HG03520 (cell line): ENCODE measurements at regions not wholly inside any gene's neighbourhood (a gene's known extent, or its start where the extent isn't known, plus 50 kb on each side); places are given as distances from the start of the nearest gene placed in this dataset.

ENCODE experiments used
- ATAC-seq: cut with Tn5 transposase; IDR thresholded peaks from one replicate; pipeline ENCODE4 v1.9.1; 2021; ENCODE audit warnings: mild to moderate bottlenecking, moderate library complexity; ENCODE audit not compliant: unreplicated experiment

- no peak for ATAC-seq
Observed at GRCh38 chr1:181383695-181384094, 99.6 kb upstream of the CACNA1E start.

GRCh38 chr1:181386340-181386739 is 97.0 kb upstream of the CACNA1E start:
- ATAC-seq, result no peak

DNA sequence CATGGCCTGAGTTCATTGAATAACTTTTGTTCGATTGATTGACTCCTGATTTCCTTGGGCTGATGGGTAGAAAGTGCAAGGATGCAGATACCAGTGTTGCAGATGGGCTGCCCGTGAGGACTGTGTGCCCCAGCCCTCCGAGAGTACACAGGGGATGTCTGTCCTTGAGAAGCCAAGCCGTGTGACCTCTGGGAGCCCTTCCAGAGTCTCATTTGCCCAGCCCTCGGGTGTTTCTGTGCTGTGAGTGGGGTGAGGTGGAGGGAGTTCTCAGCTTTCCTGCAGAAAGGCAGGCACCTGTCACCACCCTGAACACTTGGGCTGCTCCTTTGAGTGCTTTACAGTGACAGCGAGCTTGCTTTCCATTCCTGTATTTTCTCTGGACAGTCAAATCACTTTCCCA is 96.4 kb upstream of the CACNA1E start:
- no peak for ATAC-seq

DNA sequence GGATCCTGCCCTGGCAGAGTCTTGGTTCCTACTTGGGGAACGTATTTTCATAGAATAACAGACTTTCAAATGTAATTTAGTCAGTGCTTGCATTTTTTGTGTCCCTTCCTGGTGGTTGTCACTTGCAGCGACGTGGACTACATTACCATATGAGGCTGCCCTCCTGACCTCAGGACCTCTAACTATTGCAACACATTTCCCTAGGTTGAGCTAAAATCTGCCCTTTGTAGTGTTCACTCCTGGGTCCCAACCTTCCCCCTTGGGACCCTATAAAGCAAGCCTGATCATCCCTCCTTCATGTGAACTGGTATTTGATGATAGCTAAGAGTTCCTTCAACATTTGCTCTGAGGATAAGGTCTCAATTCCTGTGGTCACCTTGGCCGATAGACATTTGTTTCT is 95.6 kb upstream of the CACNA1E start:
- no peak for ATAC-seq

GRCh38 chr1:181390410-181391077 is 92.8 kb upstream of the CACNA1E start:
- ATAC-seq, result no peak

DNA sequence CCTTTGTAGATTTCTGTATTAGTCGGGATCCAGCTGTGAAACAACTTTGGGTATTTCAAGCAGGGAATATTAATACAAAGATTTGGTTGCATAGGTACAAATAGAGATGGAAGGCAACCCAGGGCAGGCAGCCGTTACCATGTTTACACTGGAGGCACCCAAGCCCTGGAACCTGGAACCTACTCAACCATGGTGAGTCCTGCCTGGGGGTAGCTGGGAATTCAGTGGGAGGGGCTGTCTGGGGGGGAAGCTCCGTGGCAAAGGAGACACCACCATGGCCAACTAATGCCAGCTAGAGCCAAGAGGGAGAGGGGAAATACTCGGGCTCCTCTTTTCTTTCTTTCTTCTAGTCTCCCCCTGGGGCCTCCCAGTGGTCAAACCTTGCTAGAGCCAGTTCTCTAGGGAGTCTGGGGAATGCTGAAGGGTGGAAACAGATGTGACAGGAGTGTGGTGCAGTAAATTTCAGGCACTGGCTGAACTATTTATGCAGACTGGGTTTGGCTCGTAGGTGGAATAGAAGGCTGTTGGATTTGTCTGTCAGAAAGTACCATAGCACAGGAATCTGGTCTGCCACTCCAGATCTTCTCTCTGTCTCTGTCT is 91.9 kb upstream of the CACNA1E start:
- no peak for ATAC-seq

DNA sequence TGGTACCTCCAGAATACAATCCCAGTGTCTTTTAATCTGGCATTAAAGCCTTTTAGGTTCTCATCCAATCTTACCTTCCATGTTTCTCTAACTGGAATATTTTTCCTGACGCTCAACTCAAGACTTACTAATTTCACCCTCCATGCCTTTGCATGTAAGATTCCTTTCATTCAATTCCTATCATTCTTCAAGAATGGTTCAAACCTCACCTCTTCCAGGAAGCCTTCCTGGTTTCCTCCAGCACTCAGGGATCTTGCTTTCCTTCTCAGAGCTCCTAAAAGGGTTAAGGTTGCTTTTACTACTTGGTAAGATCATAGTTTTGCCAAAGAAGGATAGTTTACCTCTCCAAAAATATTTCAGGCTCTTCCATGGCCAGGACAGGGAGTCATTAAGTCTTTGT is 91.2 kb upstream of the CACNA1E start:
- ATAC-seq, result no peak

- no peak for ATAC-seq
Observed at GRCh38 chr1:181392613-181393220, 90.6 kb upstream of the CACNA1E start.

DNA sequence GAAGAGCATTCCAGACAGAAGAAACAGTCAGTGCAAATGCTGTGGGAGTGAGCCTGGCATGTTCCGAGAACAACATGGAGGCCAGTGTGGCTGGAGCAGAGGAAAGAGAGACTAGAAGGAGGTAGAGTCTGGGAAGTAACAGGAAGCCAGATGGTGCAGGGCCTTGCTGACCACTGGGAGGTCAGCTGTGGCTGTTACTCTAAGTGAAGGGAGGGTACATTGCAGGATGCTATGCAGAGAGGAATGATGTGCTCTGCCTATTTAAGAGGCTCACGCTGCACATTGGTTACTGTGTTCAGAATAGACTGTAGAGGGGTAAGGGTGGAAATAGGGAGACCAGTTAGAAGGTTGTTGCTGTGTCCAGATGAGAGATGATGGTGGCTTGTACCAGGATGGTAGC is 88.6 kb upstream of the CACNA1E start:
- no peak for ATAC-seq

GRCh38 chr1:181396171-181396670 is 87.1 kb upstream of the CACNA1E start:
- no peak for ATAC-seq

DNA sequence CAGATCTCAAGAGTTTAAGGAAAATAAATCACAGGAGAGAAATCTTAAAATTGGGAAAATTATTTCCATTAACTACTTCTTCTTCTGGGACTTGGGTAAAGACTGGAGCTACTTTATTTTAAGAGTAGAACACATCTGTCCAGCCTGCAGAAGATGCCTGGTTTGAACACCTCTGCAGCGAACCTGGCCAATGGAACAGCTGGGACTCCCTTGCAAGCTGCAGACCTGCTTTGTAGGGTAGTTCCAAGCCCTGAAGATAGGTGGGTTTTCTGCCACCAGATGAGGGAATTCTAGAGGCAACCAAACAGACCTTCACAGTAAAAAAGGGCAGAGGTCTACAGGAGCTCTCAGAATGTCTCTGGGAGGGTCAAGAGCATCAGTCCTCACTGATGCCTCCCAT is 86.5 kb upstream of the CACNA1E start:
- ATAC-seq, result no peak

GRCh38 chr1:181397845-181398244 is 85.5 kb upstream of the CACNA1E start:
- ATAC-seq, result peak; percentile 62

DNA sequence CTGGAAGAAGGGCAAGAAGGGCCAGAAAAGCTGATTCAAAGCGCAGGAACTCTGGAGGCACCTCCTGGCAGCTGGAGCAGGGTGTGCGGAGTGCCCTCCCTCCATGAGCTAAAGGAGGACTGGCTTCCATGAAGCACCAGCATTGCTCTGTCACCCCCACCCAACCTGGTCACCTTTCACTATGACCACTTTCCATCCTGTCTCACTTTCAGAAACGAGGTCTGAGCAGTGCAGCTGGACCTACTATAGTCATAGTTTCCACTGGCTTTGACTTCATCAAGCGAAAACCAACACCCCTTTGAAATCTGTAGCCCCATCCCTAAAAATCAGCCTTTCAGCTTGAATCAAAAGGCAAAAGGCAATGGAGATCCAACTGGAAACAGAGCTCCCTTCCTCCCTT is 84.8 kb upstream of the CACNA1E start:
- ATAC-seq, result peak; percentile 85

DNA sequence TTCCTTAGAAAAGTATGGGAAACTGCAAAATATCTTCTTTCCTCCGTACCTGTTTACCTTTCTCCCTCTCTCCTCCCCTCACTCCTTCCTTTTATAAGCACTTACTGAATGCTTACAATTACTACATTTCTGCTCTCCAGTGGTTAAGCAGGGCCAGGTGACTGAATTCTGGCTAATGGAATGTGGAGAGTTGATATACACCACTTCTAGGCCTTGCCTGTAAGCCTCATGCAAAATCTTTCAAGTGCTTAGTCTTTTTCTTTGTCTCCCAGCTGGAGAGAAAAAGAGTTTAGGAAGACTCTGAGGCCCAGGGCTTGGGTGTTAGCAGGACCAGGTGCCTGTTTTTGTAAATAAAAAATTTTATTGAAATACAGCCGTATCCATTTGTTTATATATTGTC is 77.7 kb upstream of the CACNA1E start:
- ATAC-seq, result no peak

- ATAC-seq, result no peak
Observed at GRCh38 chr1:181406989-181407388, 76.3 kb upstream of the CACNA1E start.

GRCh38 chr1:181409981-181410380 is 73.3 kb upstream of the CACNA1E start:
- ATAC-seq, result no peak

GRCh38 chr1:181412746-181413145 is 70.6 kb upstream of the CACNA1E start:
- no peak for ATAC-seq

DNA sequence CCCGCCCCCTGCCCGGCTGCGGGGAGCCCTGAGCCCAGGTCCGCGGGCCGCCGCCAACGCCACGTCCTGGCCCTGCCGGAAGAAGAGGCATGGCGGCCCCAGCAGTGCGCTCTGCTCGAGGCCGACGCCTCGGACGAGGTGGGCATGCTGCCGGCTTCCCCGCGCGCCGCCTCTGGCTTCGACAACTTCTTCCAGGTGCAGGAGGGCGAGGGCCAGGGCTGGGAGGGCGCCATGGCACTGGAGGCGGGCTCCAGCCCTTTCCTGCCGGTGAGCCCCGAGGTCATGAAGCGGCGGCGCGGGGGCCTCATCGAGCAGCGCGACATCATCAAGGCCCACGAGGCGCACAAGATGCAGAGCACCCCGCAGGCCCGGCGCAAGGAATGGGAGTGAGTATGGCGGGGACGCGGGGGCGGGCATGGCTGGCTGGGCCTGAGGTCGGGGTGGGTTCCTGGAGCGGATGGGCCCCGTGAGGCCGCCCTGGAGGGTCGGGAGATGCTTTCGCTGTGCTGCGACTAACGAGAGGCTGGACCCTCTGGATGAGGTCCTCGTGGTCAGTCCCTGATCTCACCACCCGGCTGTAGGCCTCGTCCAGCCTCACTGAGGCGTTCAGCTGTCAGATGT is 70.0 kb upstream of the CACNA1E start:
- ATAC-seq, result no peak

- ATAC-seq, result no peak
Observed at GRCh38 chr1:181413836-181414235, 69.5 kb upstream of the CACNA1E start.

DNA sequence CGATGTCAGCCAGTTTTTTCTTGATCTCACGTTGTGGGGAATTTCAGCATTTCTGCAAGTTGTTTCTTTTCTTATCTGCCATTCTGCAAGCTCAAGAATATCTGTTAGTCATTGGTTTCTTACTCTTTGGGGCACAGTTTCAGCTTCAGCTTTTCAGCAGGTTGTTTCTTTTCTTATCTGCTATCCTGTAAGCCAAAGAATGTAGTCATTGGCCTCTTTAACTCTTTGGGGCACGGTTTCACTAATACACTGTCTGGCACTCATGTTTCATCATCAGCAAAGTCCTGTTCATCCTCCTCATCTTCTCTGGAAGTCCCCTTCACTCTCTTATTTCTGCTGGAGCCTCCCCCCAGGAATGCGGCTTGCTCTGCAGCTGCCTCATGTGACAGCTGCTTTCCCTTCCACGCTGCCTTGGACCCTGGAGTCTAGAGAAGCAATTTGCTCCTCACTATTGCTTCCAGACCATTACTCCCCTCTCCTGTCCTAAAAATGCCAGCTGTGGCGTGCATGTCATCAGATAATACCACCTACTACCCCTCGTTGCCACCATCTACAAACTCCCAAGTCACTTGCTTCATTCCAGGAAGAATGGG is 67.0 kb upstream of the CACNA1E start:
- ATAC-seq, result no peak

- no peak for ATAC-seq
Observed at GRCh38 chr1:181417915-181418314, 65.4 kb upstream of the CACNA1E start.
